SU-DHL-6 (cell line): ENCODE measurements at regions not wholly inside any gene's neighbourhood (a gene's known extent, or its start where the extent isn't known, plus 50 kb on each side); places are given as distances from the start of the nearest gene placed in this dataset.

Experiments
- H2AFZ ChIP-seq: fragments of 200-600 bp; sonication (generic); 2 replicates; pipeline ENCODE4 v1.6.1; 2014; ENCODE audit warnings: low read depth, mild to moderate bottlenecking, moderate library complexity, mixed read lengths, antibody characterized with exemption, low read length; ENCODE audit not compliant: severe bottlenecking
- H3F3A ChIP-seq: fragments of 200-600 bp; shearing (Covaris generic); 2 replicates; pipeline ENCODE4 v1.6.0; 2016; ENCODE audit warnings: antibody characterized with exemption, mild to moderate bottlenecking; ENCODE audit not compliant: insufficient read depth
- H3K27ac ChIP-seq: fragments of 200-600 bp; sonication (generic); 2 replicates; pipeline ENCODE4 v1.5.1; 2016; ENCODE audit warnings: low read depth, mild to moderate bottlenecking, low read length, moderate library complexity, mixed read lengths
- H3K27me3 ChIP-seq: fragments of 200-600 bp; sonication (generic), shearing (Covaris generic); 2 replicates; pipeline ENCODE4 v1.6.0; 2014; ENCODE audit warnings: mild to moderate bottlenecking, low read length
- H3K36me3 ChIP-seq: fragments of 200-600 bp; sonication (generic); 2 replicates; pipeline ENCODE4 v1.6.1; 2014; ENCODE audit warnings: mild to moderate bottlenecking, low read length, mixed read lengths
- H3K4me2 ChIP-seq: fragments of 300-600, 200-600 bp; shearing (Covaris generic), sonication (generic); 2 replicates; pipeline ENCODE4 v1.6.0; 2014; ENCODE audit warnings: low read length, low read depth, mild to moderate bottlenecking; ENCODE audit not compliant: poor library complexity, severe bottlenecking
- H3K4me3 ChIP-seq: fragments of 200-600 bp; sonication (generic); 2 replicates; pipeline ENCODE4 v1.5.1; 2014; ENCODE audit warnings: antibody characterized with exemption, low read length, mild to moderate bottlenecking, mixed read lengths; ENCODE audit not compliant: insufficient read depth, poor library complexity, severe bottlenecking
- H3K79me2 ChIP-seq: fragments of 200-600 bp; sonication (generic); 2 replicates; pipeline ENCODE4 v1.6.1; 2014; ENCODE audit warnings: mild to moderate bottlenecking, low read length, moderate library complexity; ENCODE audit not compliant: insufficient read depth
- H3K9ac ChIP-seq: fragments of 200-600 bp; sonication (generic); 2 replicates; pipeline ENCODE4 v1.7.0; 2014; ENCODE audit warnings: mild to moderate bottlenecking, low read length
- H3K9me2 ChIP-seq: fragments of 200-600 bp; sonication (generic); replicated peaks from 2 replicates; pipeline ENCODE4 v1.6.1; 2014; ENCODE audit warnings: low read length; ENCODE audit not compliant: insufficient read depth
- H3K9me3 ChIP-seq: fragments of 200-600 bp; sonication (generic); 2 replicates; pipeline ENCODE4 v1.6.1; 2014; ENCODE audit warnings: low read length, mixed read lengths; ENCODE audit not compliant: insufficient read depth
- H4K20me1 ChIP-seq: fragments of 200-600 bp; sonication (generic); 2 replicates; pipeline ENCODE4 v1.6.1; 2014; ENCODE audit warnings: low read depth, mild to moderate bottlenecking, antibody characterized with exemption, low read length, moderate library complexity, mixed read lengths
- CTCF ChIP-seq: fragments of 200-600 bp; sonication (generic); IDR thresholded peaks from one replicate; pipeline ENCODE4 v1.5.1; 2017; ENCODE audit warnings: antibody characterized with exemption, mild to moderate bottlenecking, low read length, moderate library complexity; ENCODE audit not compliant: insufficient read depth, poor library complexity, severe bottlenecking
- EZH2phosphoT487 ChIP-seq: fragments of 200-600 bp; sonication (generic), shearing (Covaris generic); conservative IDR thresholded peaks from 2 replicates; pipeline ENCODE4 v1.6.1; 2018; ENCODE audit warnings: mild to moderate bottlenecking, antibody characterized with exemption, low read length, moderate library complexity, mixed read lengths

- Histone ChIP-seq H3K27me3 (no peaks in the 10 kb centered on the region), H3K4me3 (no peak overlapping the region), H2AFZ (no peak overlapping the region), H3K4me2 (no peak overlapping the region), H3K9ac (no peak overlapping the region), H3K79me2 (no peaks in the 10 kb centered on the region), H3F3A (no peaks in the 10 kb centered on the region), H3K9me3 (no peaks in the 10 kb centered on the region), H3K9me2 (no peaks in the 10 kb centered on the region), H3K36me3 (no peaks in the 10 kb centered on the region), H3K27ac (no peak overlapping the region), H4K20me1 (no peaks in the 10 kb centered on the region)
- no peak for TF ChIP-seq CTCF
- TF ChIP-seq EZH2phosphoT487 = no peak
Observed at GRCh38 chr7:21175714-21176113, 252.2 kb upstream of the SP4 start.

- Histone ChIP-seq H3K27me3 (no peaks in the 10 kb centered on the region), H3K4me3 (no peak overlapping the region), H3F3A (no peaks in the 10 kb centered on the region), H3K9ac (no peak overlapping the region), H2AFZ (no peak overlapping the region), H4K20me1 (no peaks in the 10 kb centered on the region), H3K27ac (no peak overlapping the region), H3K9me2 (no peaks in the 10 kb centered on the region; the same call in 1 of the 2 replicates), H3K9me3 (no peaks in the 10 kb centered on the region), H3K79me2 (no peaks in the 10 kb centered on the region), H3K4me2 (no peak overlapping the region), H3K36me3 (no peaks in the 10 kb centered on the region)
- no peak for TF ChIP-seq CTCF
- TF ChIP-seq EZH2phosphoT487 = no peak
Observed at GRCh38 chr7:21184942-21185652, 242.8 kb upstream of the SP4 start.

GRCh38 chr7:21185653-21186265 is 242.1 kb upstream of the SP4 start:
- no peak for TF ChIP-seq CTCF
- no peak for TF ChIP-seq EZH2phosphoT487
- H3K4me2 ChIP-seq = no peak overlapping the region
- H3K27ac ChIP-seq = no peak overlapping the region
- H3K9me3 ChIP-seq = no peaks in the 10 kb centered on the region
- no peaks in the 10 kb centered on the region for H3K27me3 ChIP-seq
- no peak overlapping the region for H2AFZ ChIP-seq
- H3K9me2 ChIP-seq = no peaks in the 10 kb centered on the region; the same call in 1 of the 2 replicates
- H4K20me1 ChIP-seq = no peaks in the 10 kb centered on the region
- no peak overlapping the region for H3K9ac ChIP-seq
- H3F3A ChIP-seq = no peaks in the 10 kb centered on the region
- H3K79me2 ChIP-seq = no peaks in the 10 kb centered on the region
- H3K36me3 ChIP-seq = no peaks in the 10 kb centered on the region
- H3K4me3 ChIP-seq = no peak overlapping the region
